ENCODE measurements at regions not wholly inside any gene's neighbourhood (a gene's known extent, or its start where the extent isn't known, plus 50 kb on each side); places are given as distances from the start of the nearest gene placed in this dataset.

GRCh38 chr1:177812144-177812543 lies 157.7 kb downstream of the SEC16B start:
- Histone ChIP-seq H4K5ac (ENCODE audit: low read depth, low read length) (no peak overlapping the region), H3K4ac (ENCODE audit: low read depth, low read length) (no peak overlapping the region), H4K20me1 (ENCODE audit: insufficient read depth, low read length) (no peaks in the 10 kb centered on the region), H3K18ac (ENCODE audit: low read depth, low read length) (no peak overlapping the region), H3K9me1 (ENCODE audit: insufficient read depth, low read length) (no peaks in the 10 kb centered on the region), H2BK5ac (ENCODE audit: low read depth, low read length, poor library complexity, severe bottlenecking) (no peak overlapping the region), H4K8ac (ENCODE audit: low read depth in 2 of 2, low read length in 2 of 2) (no peak overlapping the region), H2AFZ (replicated peaks; ENCODE audit: low read length, poor library complexity) (no peak overlapping the region), H2AK5ac (ENCODE audit: low read depth, low read length) (no peak overlapping the region), H2BK15ac (ENCODE audit: low read depth, low read length) (no peak overlapping the region), H3K9ac (ENCODE audit: low read depth, low read length) (no peak overlapping the region), H3K27ac (ENCODE audit: insufficient read depth, low read length) (no peak overlapping the region), H3K56ac (ENCODE audit: extremely low read depth, insufficient read depth, low read length) (no peak overlapping the region), H3K14ac (replicated peaks; ENCODE audit: low read depth, low read length) (no peak overlapping the region), H3K23ac (ENCODE audit: low read depth, low read length) (no peak overlapping the region), H2BK120ac (ENCODE audit: low read depth, low read length) (no peak overlapping the region), H3K27me3 (ENCODE audit: control insufficient read depth, insufficient read depth, low read length) (peaks cover 3% of the 10 kb centered on the region), H3K79me1 (ENCODE audit: low read depth in 1 of 2, low read length in 2 of 2) (no peaks in the 10 kb centered on the region), H3K4me3 (ENCODE audit: insufficient read depth, low read depth, low read length) (no peak overlapping the region), H2AK9ac (replicated peaks; ENCODE audit: low read depth, low read length, poor library complexity) (no peak overlapping the region), H3K9me3 (ENCODE audit: control insufficient read depth, insufficient read depth, low read length) (no peaks in the 10 kb centered on the region), H4K91ac (ENCODE audit: insufficient read depth, low read depth, low read length) (no peak overlapping the region), H3K36me3 (ENCODE audit: control insufficient read depth, insufficient read depth, low read length) (no peaks in the 10 kb centered on the region), H3K4me1 (ENCODE audit: control insufficient read depth, insufficient read depth, low read length) (no peaks in the 10 kb centered on the region), H2BK20ac (ENCODE audit: low read depth, low read length) (no peak overlapping the region), H3K4me2 (ENCODE audit: low read depth, low read length) (no peak overlapping the region)
- 60% methylated on average over 2 of the region's 3 CpGs; no CpG with 5 or more reads in 1 of the 2 experiments for WGBS, 2 experiments (ENCODE audit: extremely low coverage in 2 of 2, insufficient read length in 1 of 2)
- intact Hi-C loops (cut with micrococcal nuclease), result no loop called here
- in situ Hi-C loops (cut with MboI; ENCODE audit: low sequenced_read_pairs), result no loop called here
- ChIA-PET POLR2A (ENCODE audit: unreplicated experiment) (no interaction called here), CTCF (no interaction called here)
- DNase-seq, result no peak
- TF ChIP-seq MAFK (IDR thresholded peaks at IDR 0.05; ENCODE audit: low read depth, low read length) (no peak), SMC3 (IDR thresholded peaks at IDR 0.05; ENCODE audit: low read depth, low read length) (no peak), RFX5 (IDR thresholded peaks at IDR 0.05; ENCODE audit: low read depth, low read length) (no peak), POLR2A (IDR thresholded peaks at IDR 0.05; ENCODE audit: low read depth, low read length) (no peak), ELK1 (IDR thresholded peaks at IDR 0.05; ENCODE audit: borderline replicate concordance, low read depth, low read length) (no peak), BHLHE40 (IDR thresholded peaks at IDR 0.05; ENCODE audit: low read depth, low read length) (no peak), USF2 (IDR thresholded peaks at IDR 0.05; ENCODE audit: low read depth, low read length) (no peak), FOS (IDR thresholded peaks at IDR 0.05; ENCODE audit: low read depth, low read length) (no peak), RCOR1 (IDR thresholded peaks at IDR 0.05; ENCODE audit: insufficient replicate concordance, low read length) (no peak), NFE2L2 (IDR thresholded peaks at IDR 0.05; ENCODE audit: low read depth, low read length) (no peak), CTCF (conservative IDR thresholded peaks at IDR 0.05; ENCODE audit: low read depth, low read length) (no peak), CEBPB (IDR thresholded peaks at IDR 0.05; ENCODE audit: low read depth, low read length) (no peak), CHD1 (IDR thresholded peaks at IDR 0.05; ENCODE audit: low read depth, low read length) (no peak)
- no TSS peak for BruUV-seq (replicated peaks)
- no peak for ATAC-seq (ENCODE audit: low read depth)
- dilution Hi-C loops (cut with HindIII; ENCODE audit: low sequenced_read_pairs, unreplicated experiment), result no loop called here
